GM21526 (cell line): ENCODE measurements at regions not wholly inside any gene's neighbourhood (a gene's known extent, or its start where the extent isn't known, plus 50 kb on each side); places are given as distances from the start of the nearest gene placed in this dataset.

Source experiments
- ATAC-seq: cut with Tn5 transposase; IDR thresholded peaks from one replicate; pipeline ENCODE4 v1.9.1; 2021; ENCODE audit warnings: moderate library complexity; ENCODE audit not compliant: unreplicated experiment, low FRiP score

DNA sequence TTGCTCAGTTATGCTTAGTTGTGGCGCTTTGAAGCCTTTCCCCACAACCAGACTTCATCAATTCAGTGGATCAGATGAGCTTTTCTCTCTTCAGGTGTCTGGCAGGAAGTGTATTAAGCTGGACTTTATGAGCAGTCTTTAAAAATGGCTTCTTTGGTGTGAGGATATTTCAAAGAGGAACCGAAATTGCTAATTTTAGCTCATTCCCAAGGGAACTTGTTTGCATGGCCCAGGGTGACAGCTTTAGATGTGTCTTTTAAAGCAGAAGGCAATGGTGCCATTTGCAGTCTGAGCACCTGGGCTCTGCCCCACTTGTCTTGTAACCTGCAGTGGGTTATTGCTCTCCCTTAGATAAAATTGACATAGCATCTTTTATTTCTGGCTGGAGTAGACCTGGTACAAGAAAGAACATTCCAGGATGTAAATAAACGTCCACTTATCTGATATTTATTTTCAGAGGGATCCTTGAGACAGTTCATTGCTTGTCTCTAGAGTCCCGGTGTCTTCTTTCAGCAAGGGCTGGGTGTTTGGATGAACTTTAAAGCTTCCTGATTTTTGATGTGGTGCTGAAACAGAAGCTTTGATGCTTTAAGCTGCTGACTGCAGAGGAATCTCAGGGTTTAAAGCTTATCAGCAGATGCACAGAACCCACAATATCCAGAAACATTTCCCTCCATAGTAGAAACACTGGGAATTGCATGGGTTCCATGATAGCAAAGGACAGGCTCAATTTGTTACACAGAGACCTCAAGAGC is 241.7 kb downstream of the ADGRL2 start:
- no peak for ATAC-seq
